ENCODE measurements at regions not wholly inside any gene's neighbourhood (a gene's known extent, or its start where the extent isn't known, plus 50 kb on each side); places are given as distances from the start of the nearest gene placed in this dataset.

DNA sequence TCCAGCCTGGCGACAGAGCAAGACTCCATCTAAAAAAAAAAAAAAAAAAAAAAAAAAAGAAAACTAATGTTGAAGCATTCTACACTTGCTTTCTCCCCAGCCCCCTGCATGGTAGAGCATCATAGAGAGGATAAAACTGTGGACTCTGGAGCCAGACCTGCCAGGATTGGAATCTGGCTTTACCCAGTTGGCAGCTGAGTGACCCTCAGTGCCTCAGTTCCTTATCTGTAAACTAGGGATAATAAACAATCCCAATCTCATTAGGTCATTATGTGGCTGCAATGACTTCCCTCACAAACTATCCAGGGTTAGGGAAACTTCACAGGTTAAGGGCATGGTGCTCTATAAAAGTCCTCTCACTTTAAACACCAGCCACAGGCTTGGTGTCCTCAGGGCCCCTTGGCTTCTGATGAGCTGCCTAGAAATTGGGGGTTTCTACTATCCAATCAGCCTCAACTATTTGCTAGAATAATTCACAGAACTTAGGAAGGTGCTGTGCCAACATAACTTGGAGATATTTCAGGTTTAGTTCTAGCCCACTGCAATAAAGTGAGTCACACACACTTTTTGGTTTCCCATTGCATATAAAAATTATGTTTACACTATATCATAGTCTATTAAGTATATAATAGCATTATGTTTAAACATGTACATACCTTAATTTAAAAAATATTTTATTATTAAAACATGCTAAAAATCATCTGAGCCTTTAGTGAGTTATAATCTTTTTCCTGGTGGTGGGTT is 180.5 kb upstream of the B3GALT2 start:
- intact Hi-C loops (cut with micrococcal nuclease; ENCODE audit: unreplicated experiment) = no loop called here
- no peaks in the 10 kb centered on the region for H3K9me3 Mint-ChIP-seq (ENCODE audit: unreplicated experiment)
- ChIA-PET POLR2A (no interaction called here), CTCF (no interaction called here)
- H3K4me3 Mint-ChIP-seq (ENCODE audit: unreplicated experiment) = no peak overlapping the region
- H3K4me1 Mint-ChIP-seq (ENCODE audit: low read depth, unreplicated experiment) = no peaks in the 10 kb centered on the region
- no peaks in the 10 kb centered on the region for H3K4me1 ChIP-seq
- H3K4me3 ChIP-seq (ENCODE audit: low read depth, low read length) = no peak overlapping the region
- TF ChIP-seq, protein P1, sequence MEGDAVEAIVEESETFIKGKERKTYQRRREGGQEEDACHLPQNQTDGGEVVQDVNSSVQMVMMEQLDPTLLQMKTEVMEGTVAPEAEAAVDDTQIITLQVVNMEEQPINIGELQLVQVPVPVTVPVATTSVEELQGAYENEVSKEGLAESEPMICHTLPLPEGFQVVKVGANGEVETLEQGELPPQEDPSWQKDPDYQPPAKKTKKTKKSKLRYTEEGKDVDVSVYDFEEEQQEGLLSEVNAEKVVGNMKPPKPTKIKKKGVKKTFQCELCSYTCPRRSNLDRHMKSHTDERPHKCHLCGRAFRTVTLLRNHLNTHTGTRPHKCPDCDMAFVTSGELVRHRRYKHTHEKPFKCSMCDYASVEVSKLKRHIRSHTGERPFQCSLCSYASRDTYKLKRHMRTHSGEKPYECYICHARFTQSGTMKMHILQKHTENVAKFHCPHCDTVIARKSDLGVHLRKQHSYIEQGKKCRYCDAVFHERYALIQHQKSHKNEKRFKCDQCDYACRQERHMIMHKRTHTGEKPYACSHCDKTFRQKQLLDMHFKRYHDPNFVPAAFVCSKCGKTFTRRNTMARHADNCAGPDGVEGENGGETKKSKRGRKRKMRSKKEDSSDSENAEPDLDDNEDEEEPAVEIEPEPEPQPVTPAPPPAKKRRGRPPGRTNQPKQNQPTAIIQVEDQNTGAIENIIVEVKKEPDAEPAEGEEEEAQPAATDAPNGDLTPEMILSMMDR (IDR thresholded peaks at IDR 0.05; ENCODE audit: insufficient read depth in 1 of 2, low read depth in 1 of 2, low read length in 1 of 2, severe bottlenecking in 1 of 2, unreplicated experiment in 1 of 2) = no peak
- no peaks in the 10 kb centered on the region for H3K27me3 ChIP-seq (replicated peaks; ENCODE audit: control insufficient read depth, insufficient read depth, low read length)
- no peaks in the 10 kb centered on the region for H3K9me3 ChIP-seq
- no peaks in the 10 kb centered on the region for H3K36me3 ChIP-seq (ENCODE audit: control insufficient read depth, insufficient read depth, low read length)
- H3K36me3 Mint-ChIP-seq (ENCODE audit: insufficient read depth, unreplicated experiment) = no peaks in the 10 kb centered on the region
- no peaks in the 10 kb centered on the region for H3K27me3 Mint-ChIP-seq (ENCODE audit: insufficient read depth, unreplicated experiment)
- BruUV-seq (replicated peaks) = no TSS peak
- DNase-seq = no peak
- H3K27ac Mint-ChIP-seq (ENCODE audit: unreplicated experiment) = no peak overlapping the region

DNA sequence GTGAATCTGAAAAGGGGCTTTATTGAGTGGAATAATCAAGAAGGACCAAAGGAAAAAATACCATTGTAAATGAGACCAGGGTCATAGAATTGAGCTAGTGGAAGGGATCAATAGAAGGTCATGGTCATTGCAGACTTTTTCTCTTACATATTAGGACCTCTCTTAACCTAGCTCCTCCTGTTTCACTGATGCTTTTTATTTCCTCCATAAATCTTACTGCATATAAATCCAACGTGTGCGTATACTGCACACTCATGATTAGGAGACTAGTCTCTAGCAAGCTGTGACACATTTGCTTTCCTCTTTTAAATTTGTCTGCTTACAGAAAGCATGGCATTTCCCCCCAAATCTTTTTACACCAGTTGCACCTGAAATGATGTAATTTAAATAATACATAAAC is 179.6 kb upstream of the B3GALT2 start:
- H3K27ac Mint-ChIP-seq (ENCODE audit: unreplicated experiment) = no peak overlapping the region
- no peak for DNase-seq
- POLR2A ChIA-PET = no interaction called here

GRCh38 chr1:193359631-193360030 is 173.2 kb upstream of the B3GALT2 start:
- H3K9me3 Mint-ChIP-seq (ENCODE audit: unreplicated experiment) = peaks cover 16% of the 10 kb centered on the region
- BruUV-seq (replicated peaks) = no TSS peak
- H3K36me3 ChIP-seq (ENCODE audit: control insufficient read depth, insufficient read depth, low read length) = no peaks in the 10 kb centered on the region
- no peak overlapping the region for H3K4me3 ChIP-seq (ENCODE audit: low read depth, low read length)
- H3K4me3 Mint-ChIP-seq (ENCODE audit: unreplicated experiment) = no peak overlapping the region
- CTCF ChIA-PET = no interaction called here
- peaks cover 11% of the 10 kb centered on the region for H3K4me1 ChIP-seq
- no peaks in the 10 kb centered on the region for H3K9me3 ChIP-seq
- POLR2A ChIA-PET = no interaction called here
- H3K27me3 ChIP-seq (replicated peaks; ENCODE audit: control insufficient read depth, insufficient read depth, low read length) = no peaks in the 10 kb centered on the region
- H3K4me1 Mint-ChIP-seq (ENCODE audit: low read depth, unreplicated experiment) = peaks cover 13% of the 10 kb centered on the region
- TF ChIP-seq, protein P1 (IDR thresholded peaks at IDR 0.05; ENCODE audit: insufficient read depth in 1 of 2, low read depth in 1 of 2, low read length in 1 of 2, severe bottlenecking in 1 of 2, unreplicated experiment in 1 of 2) = no peak
- intact Hi-C loops (cut with micrococcal nuclease; ENCODE audit: unreplicated experiment) = no loop called here
- no peaks in the 10 kb centered on the region for H3K36me3 Mint-ChIP-seq (ENCODE audit: insufficient read depth, unreplicated experiment)
- H3K27me3 Mint-ChIP-seq (ENCODE audit: insufficient read depth, unreplicated experiment) = no peaks in the 10 kb centered on the region
- no peak overlapping the region for H3K27ac Mint-ChIP-seq (ENCODE audit: unreplicated experiment)
- DNase-seq = no peak

More for the DNA sequence above, 179.6 kb upstream of the B3GALT2 start:
- TF ChIP-seq, protein P1 (IDR thresholded peaks at IDR 0.05; ENCODE audit: insufficient read depth in 1 of 2, low read depth in 1 of 2, low read length in 1 of 2, severe bottlenecking in 1 of 2, unreplicated experiment in 1 of 2) = no peak
- Histone ChIP-seq H3K4me1 (no peaks in the 10 kb centered on the region), H3K27me3 (replicated peaks; ENCODE audit: control insufficient read depth, insufficient read depth, low read length) (no peaks in the 10 kb centered on the region), H3K9me3 (no peaks in the 10 kb centered on the region), H3K4me3 (ENCODE audit: low read depth, low read length) (no peak overlapping the region), H3K36me3 (ENCODE audit: control insufficient read depth, insufficient read depth, low read length) (no peaks in the 10 kb centered on the region)
- H3K4me1 Mint-ChIP-seq (ENCODE audit: low read depth, unreplicated experiment) = no peaks in the 10 kb centered on the region
- H3K36me3 Mint-ChIP-seq (ENCODE audit: insufficient read depth, unreplicated experiment) = no peaks in the 10 kb centered on the region
- CTCF ChIA-PET = no interaction called here
- H3K4me3 Mint-ChIP-seq (ENCODE audit: unreplicated experiment) = no peak overlapping the region
- no peaks in the 10 kb centered on the region for H3K27me3 Mint-ChIP-seq (ENCODE audit: insufficient read depth, unreplicated experiment)
- no peaks in the 10 kb centered on the region for H3K9me3 Mint-ChIP-seq (ENCODE audit: unreplicated experiment)
- BruUV-seq (replicated peaks) = no TSS peak
- intact Hi-C loops (cut with micrococcal nuclease; ENCODE audit: unreplicated experiment) = no loop called here
